Mesenchymal stem cell (in vitro differentiated cells and primary cell): ENCODE measurements at regions not wholly inside any gene's neighbourhood (a gene's known extent, or its start where the extent isn't known, plus 50 kb on each side); places are given as distances from the start of the nearest gene placed in this dataset.

Source experiments
- DNase-seq: peaks from one replicate; pipeline ENCODE4 v3.0.0-alpha.2; 2013
- H2AFZ ChIP-seq: one replicate; pipeline ENCODE4 v1.6.1; 2013; ENCODE audit warnings: low read depth, mild to moderate bottlenecking, control low read depth, inconsistent platforms, low read length, moderate library complexity
- H2AK5ac ChIP-seq: 2 replicates; pipeline ENCODE4 v1.6.1; 2013; ENCODE audit warnings: low read length, moderate library complexity, mild to moderate bottlenecking, inconsistent platforms; ENCODE audit not compliant: severe bottlenecking
- H2BK120ac ChIP-seq: one replicate; pipeline ENCODE4 v1.6.1; 2013; ENCODE audit warnings: low read depth, mild to moderate bottlenecking, inconsistent platforms, low read length, moderate library complexity
- H2BK12ac ChIP-seq, 2 experiments: one replicate each; pipeline ENCODE4 v1.6.1; 2013; ENCODE audit warnings: inconsistent platforms in 2 of 2, low read length in 2 of 2, mild to moderate bottlenecking in 2 of 2, moderate library complexity in 2 of 2, control low read depth in 1 of 2
- H2BK15ac ChIP-seq: one replicate; pipeline ENCODE4 v1.6.1; 2013; ENCODE audit warnings: mild to moderate bottlenecking, low read depth, inconsistent platforms; ENCODE audit not compliant: poor library complexity, severe bottlenecking
- H2BK5ac ChIP-seq: 2 replicates; pipeline ENCODE4 v1.6.1; 2013; ENCODE audit warnings: low read depth, mild to moderate bottlenecking, low read length, control low read depth, inconsistent platforms; ENCODE audit not compliant: poor library complexity, severe bottlenecking
- H3K14ac ChIP-seq, 2 experiments: one replicate each; pipeline ENCODE4 v1.6.1; 2013; ENCODE audit warnings: inconsistent platforms in 2 of 2, low read length in 2 of 2, control low read depth in 1 of 2, mild to moderate bottlenecking in 1 of 2, moderate library complexity in 1 of 2
- H3K18ac ChIP-seq, 2 experiments: one replicate each; pipeline ENCODE4 v1.6.1; 2013; ENCODE audit warnings: inconsistent platforms in 2 of 2, low read length in 2 of 2, control low read depth in 1 of 2, low read depth in 1 of 2, mild to moderate bottlenecking in 1 of 2
- H3K23ac ChIP-seq, 2 experiments: one replicate each; pipeline ENCODE4 v1.6.1; 2013; ENCODE audit warnings: inconsistent platforms in 2 of 2, low read length in 2 of 2, mild to moderate bottlenecking in 2 of 2, moderate library complexity in 2 of 2, control low read depth in 1 of 2
- H3K27ac ChIP-seq: 2 replicates; pipeline ENCODE4 v1.5.1; 2013; ENCODE audit warnings: mild to moderate bottlenecking, moderate library complexity, low read length, control low read depth, inconsistent platforms; ENCODE audit not compliant: poor library complexity, severe bottlenecking
- H3K27me3 ChIP-seq, 2 experiments: 2 replicates each; pipeline versions ENCODE4 v1.6.1 to v1.7.0; 2013; ENCODE audit warnings: low read length in 2 of 2, mild to moderate bottlenecking in 2 of 2, moderate library complexity in 2 of 2, control low read depth in 1 of 2, inconsistent platforms in 1 of 2; ENCODE audit not compliant: control insufficient read depth in 1 of 2, insufficient read depth in 1 of 2
- H3K36me3 ChIP-seq, 2 experiments: 2 replicates each; pipeline versions ENCODE4 v1.6.1 to v1.7.0; 2013; ENCODE audit warnings: low read length in 2 of 2, control low read depth in 1 of 2, inconsistent platforms in 1 of 2, low read depth in 1 of 2, mild to moderate bottlenecking in 1 of 2; ENCODE audit not compliant: insufficient read depth in 2 of 2, control insufficient read depth in 1 of 2
- H3K4ac ChIP-seq, 2 experiments: one replicate each; pipeline ENCODE4 v1.6.1; 2013; ENCODE audit warnings: inconsistent platforms in 2 of 2, low read length in 2 of 2, mild to moderate bottlenecking in 2 of 2, moderate library complexity in 2 of 2, control low read depth in 1 of 2, low read depth in 1 of 2
- H3K4me1 ChIP-seq: 2 replicates; pipeline ENCODE4 v1.6.1; 2013; ENCODE audit warnings: low read depth, low read length, control low read depth; ENCODE audit not compliant: control insufficient read depth, insufficient read depth
- H3K4me2 ChIP-seq: 2 replicates; pipeline ENCODE4 v1.6.1; 2013; ENCODE audit warnings: low read length, mild to moderate bottlenecking, inconsistent platforms; ENCODE audit not compliant: poor library complexity, severe bottlenecking
- H3K4me3 ChIP-seq, 2 experiments: 2 replicates each; pipeline versions ENCODE4 v1.5.1 to v1.7.0; 2013; ENCODE audit warnings: low read length in 2 of 2, mild to moderate bottlenecking in 2 of 2, control low read depth in 1 of 2, low read depth in 1 of 2; ENCODE audit not compliant: insufficient read depth in 1 of 2
- H3K79me1 ChIP-seq: replicated peaks from 2 replicates; pipeline ENCODE4 v1.6.1; 2013; ENCODE audit warnings: mild to moderate bottlenecking, control low read depth, low read length, inconsistent platforms; ENCODE audit not compliant: poor library complexity, severe bottlenecking
- H3K9ac ChIP-seq: 2 replicates; pipeline ENCODE4 v1.7.0; 2013; ENCODE audit warnings: mild to moderate bottlenecking, low read length, moderate library complexity
- H3K9me3 ChIP-seq: 2 replicates; pipeline ENCODE4 v1.7.0; 2013; ENCODE audit warnings: mild to moderate bottlenecking, low read length; ENCODE audit not compliant: control insufficient read depth
- H4K8ac ChIP-seq: one replicate; pipeline ENCODE4 v1.6.1; 2013; ENCODE audit warnings: inconsistent platforms, mild to moderate bottlenecking, low read length, moderate library complexity
- H4K91ac ChIP-seq: one replicate; pipeline ENCODE4 v1.6.1; 2013; ENCODE audit warnings: mild to moderate bottlenecking, low read length, inconsistent platforms
- WGBS: methylation state at CpG from one replicate; pipeline ENCODE4 v1.1.7; 2013; ENCODE audit warnings: mixed read lengths; 5-methylcytosine and 5-hydroxymethylcytosine counted together

DNA sequence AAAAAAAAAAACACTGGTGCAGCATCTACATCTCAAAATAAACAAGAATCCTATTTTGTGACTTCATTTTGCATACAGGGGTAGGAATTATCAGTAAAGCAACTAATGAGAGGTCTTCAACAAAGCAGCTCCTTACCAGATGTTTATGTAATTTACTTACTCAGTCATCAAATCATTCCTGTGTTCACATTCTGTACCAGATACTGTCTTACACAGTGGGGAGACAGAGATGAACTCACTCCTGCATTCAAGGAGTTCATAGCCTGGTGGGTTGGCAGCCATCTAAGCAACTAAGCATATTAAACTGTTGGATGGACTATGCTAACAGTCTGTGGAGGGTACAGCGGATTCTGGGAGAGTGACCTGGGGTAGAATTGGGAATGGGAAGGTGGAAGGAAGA is 169.0 kb downstream of the OSR1 start:
- 93% methylated on average over 1 of the region's 1 CpG for WGBS
- Histone ChIP-seq H2BK120ac (no peak overlapping the region), H2BK15ac (no peak overlapping the region), H3K9me3 (no peaks in the 10 kb centered on the region), H3K4me3 (no peak overlapping the region), H4K8ac (no peak overlapping the region), H3K9ac (no peak overlapping the region), H2BK5ac (no peak overlapping the region), H3K27me3 (no peaks in the 10 kb centered on the region), H3K4me2 (no peak overlapping the region), H3K18ac (no peak overlapping the region), H2AK5ac (no peak overlapping the region), H3K4me1 (peaks cover 6% of the 10 kb centered on the region), H3K27ac (no peak overlapping the region), H3K36me3 (no peaks in the 10 kb centered on the region), H3K23ac (no peak overlapping the region), H3K79me1 (no peaks in the 10 kb centered on the region), H3K4ac (no peak overlapping the region), H3K14ac (no peak overlapping the region), H4K91ac (no peak overlapping the region), H2AFZ (no peak overlapping the region), H2BK12ac (no peak overlapping the region)
- no peak for DNase-seq

DNA sequence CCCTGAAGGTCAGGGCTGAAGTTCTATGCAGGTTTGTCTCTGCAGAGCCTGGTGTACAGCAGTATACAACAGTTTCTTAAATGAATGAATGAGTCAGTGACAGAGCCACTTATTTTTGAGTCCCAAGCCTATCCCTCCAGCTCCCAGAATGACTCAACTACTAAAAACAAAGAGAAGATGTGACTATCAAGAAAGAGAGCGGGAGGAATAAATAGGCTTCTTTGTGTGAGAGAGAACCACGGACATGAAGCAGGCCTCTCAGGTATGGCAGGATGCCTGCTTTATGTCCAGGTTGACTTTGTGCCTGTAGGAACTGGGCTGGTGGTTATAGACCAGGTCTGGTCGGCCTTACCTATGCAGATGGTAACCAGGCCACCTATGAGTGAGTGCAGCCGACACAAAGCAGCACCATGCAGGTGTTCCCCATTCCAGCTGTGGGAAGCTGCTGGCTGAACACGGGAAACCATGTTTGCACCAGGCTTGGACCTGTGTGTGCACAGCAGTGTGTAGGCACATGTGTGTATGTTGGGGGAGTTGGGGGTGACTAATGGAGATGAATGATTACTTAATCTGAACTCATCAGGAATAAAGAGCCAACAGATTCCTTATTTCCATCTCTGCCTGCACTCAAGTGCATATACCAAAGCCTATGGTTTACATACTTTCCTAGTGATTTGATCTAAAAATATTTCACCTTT is 171.0 kb downstream of the OSR1 start:
- Histone ChIP-seq H3K27me3 (no peaks in the 10 kb centered on the region), H3K4me2 (no peak overlapping the region), H3K9ac (no peak overlapping the region), H2BK15ac (no peak overlapping the region), H3K14ac (no peak overlapping the region), H4K91ac (peak overlapping the region; percentile 9), H3K79me1 (no peaks in the 10 kb centered on the region), H3K27ac (no peak overlapping the region), H2AK5ac (no peak overlapping the region), H2BK12ac (no peak overlapping the region), H2BK120ac (no peak overlapping the region), H3K4ac (no peak overlapping the region), H2AFZ (no peak overlapping the region), H3K9me3 (no peaks in the 10 kb centered on the region), H3K36me3 (no peaks in the 10 kb centered on the region), H3K23ac (no peak overlapping the region), H3K4me3 (no peak overlapping the region), H2BK5ac (no peak overlapping the region), H3K4me1 (peaks cover 6% of the 10 kb centered on the region), H4K8ac (no peak overlapping the region), H3K18ac (no peak overlapping the region)
- 83% methylated on average over 5 of the region's 5 CpGs for WGBS
- peak; percentile 11 for DNase-seq

DNA sequence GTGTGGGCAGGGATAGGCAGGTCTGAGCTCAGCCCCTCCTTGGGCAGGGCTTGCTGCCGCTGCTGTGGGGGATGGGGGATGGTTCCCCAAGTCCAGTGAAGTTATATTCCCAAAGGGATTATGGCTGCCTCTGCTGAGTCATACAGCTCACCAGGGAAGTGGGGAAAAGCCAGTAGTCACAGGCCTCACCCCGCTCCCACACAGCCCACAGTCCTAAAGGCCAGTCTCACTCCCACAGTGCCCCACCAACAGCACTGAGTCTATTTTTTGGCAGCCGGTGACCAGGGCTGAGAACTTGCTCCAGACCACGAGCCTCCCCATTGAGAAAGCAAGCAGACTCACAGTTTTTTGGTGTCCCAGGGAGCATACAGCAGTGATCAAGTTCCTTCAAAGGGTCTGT is 173.3 kb downstream of the OSR1 start:
- Histone ChIP-seq H3K27ac (no peak overlapping the region), H2BK12ac (no peak overlapping the region), H2AK5ac (no peak overlapping the region), H3K4me2 (no peak overlapping the region), H4K8ac (no peak overlapping the region), H3K36me3 (no peaks in the 10 kb centered on the region), H2AFZ (no peak overlapping the region), H3K14ac (no peak overlapping the region), H3K4me1 (peaks cover 6% of the 10 kb centered on the region), H3K23ac (no peak overlapping the region), H3K9me3 (peaks cover 8% of the 10 kb centered on the region), H2BK5ac (no peak overlapping the region), H3K27me3 (no peaks in the 10 kb centered on the region), H3K18ac (no peak overlapping the region), H2BK15ac (no peak overlapping the region), H3K9ac (no peak overlapping the region), H4K91ac (no peak overlapping the region), H3K4ac (no peak overlapping the region), H3K79me1 (no peaks in the 10 kb centered on the region), H3K4me3 (no peak overlapping the region), H2BK120ac (no peak overlapping the region)
- 87% methylated on average over 3 of the region's 4 CpGs for WGBS
- DNase-seq = no peak

DNA sequence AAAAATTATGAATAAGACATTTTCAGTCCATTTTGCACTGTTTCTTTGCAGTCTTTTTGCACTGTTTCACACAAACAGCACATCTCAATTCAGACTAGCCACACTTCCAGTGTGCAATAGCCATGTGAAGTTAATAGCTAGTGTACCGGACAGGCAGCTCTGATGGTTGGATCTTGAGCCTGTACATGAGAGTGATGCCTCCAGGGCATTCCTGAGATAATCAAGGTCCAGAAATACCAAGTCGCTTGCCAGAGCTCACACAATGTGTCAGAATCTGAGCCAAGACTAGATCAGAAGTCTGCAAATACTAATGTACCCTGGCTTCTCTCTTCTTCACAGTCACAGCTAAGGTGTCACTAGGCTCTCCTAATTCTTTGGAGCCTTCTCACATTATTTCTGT is 180.2 kb downstream of the OSR1 start:
- H3K36me3 ChIP-seq = no peaks in the 10 kb centered on the region
- no peak overlapping the region for H2BK15ac ChIP-seq
- H2AFZ ChIP-seq = no peak overlapping the region
- peaks cover 8% of the 10 kb centered on the region for H3K9me3 ChIP-seq
- no peak overlapping the region for H2AK5ac ChIP-seq
- DNase-seq = no peak
- no peak overlapping the region for H3K9ac ChIP-seq
- no peaks in the 10 kb centered on the region for H3K27me3 ChIP-seq
- H3K14ac ChIP-seq = no peak overlapping the region
- H2BK5ac ChIP-seq = no peak overlapping the region
- H3K79me1 ChIP-seq = no peaks in the 10 kb centered on the region
- no peak overlapping the region for H4K91ac ChIP-seq
- H3K4me2 ChIP-seq = no peak overlapping the region
- no peak overlapping the region for H3K18ac ChIP-seq
- H3K27ac ChIP-seq = no peak overlapping the region
- no peak overlapping the region for H3K4me3 ChIP-seq
- H2BK12ac ChIP-seq = no peak overlapping the region
- no peak overlapping the region for H2BK120ac ChIP-seq
- H3K4me1 ChIP-seq = no peaks in the 10 kb centered on the region
- WGBS = 91% methylated on average over 2 of the region's 2 CpGs
- H3K4ac ChIP-seq = no peak overlapping the region
- H4K8ac ChIP-seq = no peak overlapping the region
- no peak overlapping the region for H3K23ac ChIP-seq
